Kidney (tissue), 13 donors: ENCODE measurements at regions not wholly inside any gene's neighbourhood (a gene's known extent, or its start where the extent isn't known, plus 50 kb on each side); places are given as distances from the start of the nearest gene placed in this dataset.
"Not testable (repeated sequence)": the region's sequence is repeated elsewhere in the genome, so short reads cannot be mapped to it uniquely, and the experiment has no call there.

Source experiments
- DNase-seq, 5 donors: peaks; one replicate each; pipeline ENCODE4 v3.0.0-alpha.2; 2013 to 2020
- FAIRE-seq: peaks from 2 replicates; lab custom pipeline; 2012; peaks lifted over from hg19 to GRCh38; lab: Jason Lieb, UNC
- H3K27ac ChIP-seq, 2 donors: one replicate each; pipeline ENCODE4 v1.7.0; 2013; ENCODE audit warnings: low read depth in 2 of 2, low read length in 2 of 2, inconsistent platforms in 1 of 2
- H3K27me3 ChIP-seq: one replicate; pipeline ENCODE4 v1.7.1; 2013; ENCODE audit warnings: low read length, inconsistent platforms; ENCODE audit not compliant: control insufficient read depth, insufficient read depth
- H3K36me3 ChIP-seq, 3 donors: one replicate each; pipeline versions ENCODE4 v1.7.0 to v1.7.1; 2013; ENCODE audit warnings: low read length in 3 of 3, control low read depth in 1 of 3, inconsistent platforms in 1 of 3; ENCODE audit not compliant: insufficient read depth in 3 of 3, control insufficient read depth in 2 of 3
- H3K4me1 ChIP-seq, 3 donors: one replicate each; pipeline versions ENCODE4 v1.7.0 to v1.7.1; 2013; ENCODE audit warnings: low read length in 3 of 3, inconsistent platforms in 1 of 3, low read depth in 1 of 3; ENCODE audit not compliant: control insufficient read depth in 2 of 3, insufficient read depth in 2 of 3
- H3K4me3 ChIP-seq, 3 donors: one replicate each; pipeline versions ENCODE4 v1.7.0 to v1.8.1; 2013; ENCODE audit warnings: low read length in 3 of 3, control low read depth in 1 of 3, inconsistent platforms in 1 of 3
- H3K9ac ChIP-seq, 3 donors: one replicate each; pipeline versions ENCODE4 v1.7.0 to v1.7.1; 2013; ENCODE audit warnings: low read length in 3 of 3, control low read depth in 1 of 3, inconsistent platforms in 1 of 3
- H3K9me3 ChIP-seq, 3 donors: one replicate each; pipeline versions ENCODE4 v1.7.0 to v1.7.1; 2013; ENCODE audit warnings: low read length in 3 of 3, control low read depth in 1 of 3, inconsistent platforms in 1 of 3; ENCODE audit not compliant: control insufficient read depth in 2 of 3, insufficient read depth in 1 of 3
- CTCF ChIP-seq: IDR thresholded peaks from 3 replicates; pipeline ENCODE4 v1.5.1; 2012; ENCODE audit warnings: mild to moderate bottlenecking, moderate library complexity, borderline replicate concordance; ENCODE audit not compliant: insufficient read depth; ENCODE audit errors: extremely low read depth
- intact Hi-C: fragments of 100-400 bp; cut with DNase I; formaldehyde crosslinking; loops from one replicate; pipeline ENCODE4 v1.11.1; 2022
- donor health status: control.
- donor health status: control.
- donor health status: control.
- donor health status: control.
- donor health status: control.
- donor health status: DM: yes; HTN: yes; CAD: no.
- donor health status: Normal renal cell carcinoma (clear cell type).

GRCh38 chr12:28097221-28097620, 93.0 kb upstream of the CCDC91 start:
- DNase-seq = no peak
- FAIRE-seq = no peak
- no peak overlapping the region for H3K27ac ChIP-seq

GRCh38 chr12:28099245-28099644, 91.0 kb upstream of the CCDC91 start:
- DNase-seq, H3K36me3 ChIP-seq, H3K27ac ChIP-seq, intact Hi-C loops, H3K4me3 ChIP-seq, H3K4me1 ChIP-seq, FAIRE-seq, H3K27me3 ChIP-seq, H3K9me3 ChIP-seq, H3K9ac ChIP-seq: not testable (repeated sequence)

More at GRCh38 chr12:28097221-28097620, 93.0 kb upstream of the CCDC91 start:
- TF ChIP-seq CTCF = no peak
- Histone ChIP-seq H3K27me3 (no peaks in the 10 kb centered on the region), H3K9me3 (no peaks in the 10 kb centered on the region), H3K4me1 (no peaks in the 10 kb centered on the region), H3K4me3 (no peak overlapping the region), H3K9ac (no peak overlapping the region), H3K36me3 (no peaks in the 10 kb centered on the region)
- intact Hi-C loops = no loop called here

- intact Hi-C loops = no loop called here
- Histone ChIP-seq H3K9me3 (no peaks in the 10 kb centered on the region), H3K36me3 (no peaks in the 10 kb centered on the region), H3K27ac (no peak overlapping the region), H3K4me1 (no peaks in the 10 kb centered on the region), H3K9ac (no peak overlapping the region), H3K4me3 (no peak overlapping the region), H3K27me3 (no peaks in the 10 kb centered on the region)
- DNase-seq = no peak
- FAIRE-seq = no peak
- TF ChIP-seq CTCF = no peak
Measured at GRCh38 chr12:28099871-28100270, 90.4 kb upstream of the CCDC91 start.

GRCh38 chr12:28100717-28101116, 89.5 kb upstream of the CCDC91 start:
- Histone ChIP-seq H3K4me3 (no peak overlapping the region), H3K4me1 (no peaks in the 10 kb centered on the region), H3K27ac (no peak overlapping the region), H3K36me3 (no peaks in the 10 kb centered on the region), H3K9me3 (no peaks in the 10 kb centered on the region), H3K27me3 (no peaks in the 10 kb centered on the region), H3K9ac (no peak overlapping the region)
- DNase-seq (no peak), FAIRE-seq (no peak)
- TF ChIP-seq CTCF = no peak
- intact Hi-C loops = no loop called here
